ENCODE measurements at regions not wholly inside any gene's neighbourhood (a gene's known extent, or its start where the extent isn't known, plus 50 kb on each side); places are given as distances from the start of the nearest gene placed in this dataset.

DNA sequence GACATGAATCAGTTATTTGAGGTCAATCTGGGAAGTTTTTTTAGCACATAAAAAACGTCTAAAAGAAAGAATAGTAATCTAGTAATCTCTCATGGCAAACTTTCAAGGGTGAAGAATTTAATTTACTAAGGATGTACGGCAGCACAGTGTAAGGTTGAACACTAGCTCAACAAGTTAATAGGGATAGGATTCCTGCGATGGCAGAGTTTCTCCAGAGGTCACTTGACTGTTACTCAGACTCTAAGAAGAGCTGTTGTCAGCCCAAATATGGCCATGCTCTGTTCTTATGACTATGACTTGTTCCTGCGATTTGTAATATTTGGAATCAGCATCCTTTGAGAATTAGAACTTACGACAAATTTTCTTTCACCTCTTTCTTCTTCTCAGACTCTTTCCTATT lies 553.3 kb upstream of the TNP1 start:
- Histone ChIP-seq H3K4me1 (peaks cover 0 to 21% (median 0%) of the 10 kb centered on the region in 3 donors), H3K27me3 (no peaks in the 10 kb centered on the region), H3K36me3 (no peaks in the 10 kb centered on the region), H3K4me3 (no peak overlapping the region), H3K9me3 (no peaks in the 10 kb centered on the region), H3K27ac (peak overlapping the region; percentile 45 to 87 (median 84))
- DNase-seq, result no peak
- WGBS, 2 donors, result 56 to 66% methylated on average over 5 of the region's 5 CpGs
- intact Hi-C loops (cut with DNase I), result no loop called here
- TF ChIP-seq POLR2A (IDR thresholded peaks at IDR 0.05), result no peak
- TF ChIP-seq, protein P1, sequence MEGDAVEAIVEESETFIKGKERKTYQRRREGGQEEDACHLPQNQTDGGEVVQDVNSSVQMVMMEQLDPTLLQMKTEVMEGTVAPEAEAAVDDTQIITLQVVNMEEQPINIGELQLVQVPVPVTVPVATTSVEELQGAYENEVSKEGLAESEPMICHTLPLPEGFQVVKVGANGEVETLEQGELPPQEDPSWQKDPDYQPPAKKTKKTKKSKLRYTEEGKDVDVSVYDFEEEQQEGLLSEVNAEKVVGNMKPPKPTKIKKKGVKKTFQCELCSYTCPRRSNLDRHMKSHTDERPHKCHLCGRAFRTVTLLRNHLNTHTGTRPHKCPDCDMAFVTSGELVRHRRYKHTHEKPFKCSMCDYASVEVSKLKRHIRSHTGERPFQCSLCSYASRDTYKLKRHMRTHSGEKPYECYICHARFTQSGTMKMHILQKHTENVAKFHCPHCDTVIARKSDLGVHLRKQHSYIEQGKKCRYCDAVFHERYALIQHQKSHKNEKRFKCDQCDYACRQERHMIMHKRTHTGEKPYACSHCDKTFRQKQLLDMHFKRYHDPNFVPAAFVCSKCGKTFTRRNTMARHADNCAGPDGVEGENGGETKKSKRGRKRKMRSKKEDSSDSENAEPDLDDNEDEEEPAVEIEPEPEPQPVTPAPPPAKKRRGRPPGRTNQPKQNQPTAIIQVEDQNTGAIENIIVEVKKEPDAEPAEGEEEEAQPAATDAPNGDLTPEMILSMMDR (IDR thresholded peaks at IDR 0.05), result no peak

DNA sequence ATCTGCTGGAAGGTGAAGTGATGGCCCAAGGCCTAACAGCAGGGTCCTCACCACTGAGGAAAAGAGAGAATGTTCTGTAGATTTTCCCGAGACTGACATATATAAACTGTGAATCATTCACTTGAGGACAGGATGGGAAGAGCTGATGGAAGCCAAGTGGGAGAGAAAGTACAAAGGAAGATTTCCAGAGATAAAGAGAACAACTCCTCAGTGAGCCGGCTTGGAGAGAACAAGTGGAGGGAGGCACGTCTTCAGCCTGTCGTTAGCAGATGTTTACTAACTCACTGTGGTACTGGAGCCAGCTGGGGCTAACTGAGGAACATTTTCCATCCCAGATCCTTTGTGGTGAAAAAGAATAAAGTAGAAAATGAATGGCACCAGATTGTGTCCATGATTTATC lies 552.9 kb upstream of the TNP1 start:
- DNase-seq, result no peak
- H3K27ac ChIP-seq, result peak overlapping the region; percentile 45 to 87 (median 84)
- no peaks in the 10 kb centered on the region for H3K9me3 ChIP-seq
- 61 to 63% methylated on average over 4 of the region's 4 CpGs for WGBS, 2 donors
- H3K36me3 ChIP-seq, result no peaks in the 10 kb centered on the region
- intact Hi-C loops (cut with DNase I), result no loop called here
- peaks cover 0 to 21% (median 0%) of the 10 kb centered on the region in 3 donors for H3K4me1 ChIP-seq
- H3K27me3 ChIP-seq, result no peaks in the 10 kb centered on the region
- TF ChIP-seq, protein P1 (IDR thresholded peaks at IDR 0.05), result no peak
- H3K4me3 ChIP-seq, result no peak overlapping the region

DNA sequence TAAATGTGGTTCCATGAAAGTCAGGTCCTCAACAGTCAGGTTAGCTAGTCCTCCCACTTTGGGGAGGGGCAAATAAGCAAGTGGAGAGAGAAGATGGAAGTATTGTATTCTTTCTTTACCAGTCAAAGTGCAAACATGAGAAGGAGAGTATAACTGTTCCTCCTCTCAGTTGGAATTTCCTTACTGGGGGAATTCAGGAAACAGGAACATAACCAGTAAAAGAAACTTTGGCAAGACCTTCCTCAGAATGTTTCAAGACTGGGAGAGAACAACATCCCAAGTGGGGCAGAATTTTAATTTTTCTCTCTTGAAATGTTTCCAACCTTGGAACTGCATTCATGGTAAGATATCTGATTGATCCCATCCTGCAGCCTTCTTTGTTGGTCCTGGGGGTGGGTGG lies 552.4 kb upstream of the TNP1 start:
- H3K4me1 ChIP-seq, result peaks cover 0 to 21% (median 0%) of the 10 kb centered on the region in 3 donors
- H3K4me3 ChIP-seq, result no peak overlapping the region
- peak overlapping the region; percentile 45 to 87 (median 84) for H3K27ac ChIP-seq
- H3K9me3 ChIP-seq, result no peaks in the 10 kb centered on the region
- TF ChIP-seq POLR2A (IDR thresholded peaks at IDR 0.05), result no peak
- TF ChIP-seq, protein P1 (IDR thresholded peaks at IDR 0.05), result no peak
- H3K27me3 ChIP-seq, result no peaks in the 10 kb centered on the region
- intact Hi-C loops (cut with DNase I), result no loop called here
- DNase-seq, result no peak
- no peaks in the 10 kb centered on the region for H3K36me3 ChIP-seq

DNA sequence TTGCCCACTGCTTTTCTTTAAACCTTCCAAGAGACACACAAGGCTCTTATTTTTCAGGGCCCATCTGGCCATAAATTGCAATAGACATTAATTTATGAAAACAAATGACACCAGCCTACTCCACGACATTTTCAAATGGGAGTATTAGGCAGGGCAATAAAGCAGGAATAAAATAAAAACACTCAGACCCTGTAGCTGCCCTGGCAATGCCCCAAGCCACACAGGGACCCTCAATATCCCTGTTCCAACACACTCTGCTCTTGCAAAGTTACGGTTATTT lies 550.8 kb upstream of the TNP1 start:
- no peaks in the 10 kb centered on the region for H3K36me3 ChIP-seq
- 65 to 100% methylated on average over 2 of the region's 2 CpGs for WGBS, 2 donors
- H3K27ac ChIP-seq, result no peak overlapping the region
- intact Hi-C loops (cut with DNase I), result no loop called here
- TF ChIP-seq POLR2A (IDR thresholded peaks at IDR 0.05), result no peak
- TF ChIP-seq, protein P1 (IDR thresholded peaks at IDR 0.05), result no peak
- no peaks in the 10 kb centered on the region for H3K9me3 ChIP-seq
- H3K27me3 ChIP-seq, result no peaks in the 10 kb centered on the region
- DNase-seq, result no peak
- H3K4me1 ChIP-seq, result peaks cover 0 to 21% (median 0%) of the 10 kb centered on the region in 3 donors
- H3K4me3 ChIP-seq, result no peak overlapping the region

DNA sequence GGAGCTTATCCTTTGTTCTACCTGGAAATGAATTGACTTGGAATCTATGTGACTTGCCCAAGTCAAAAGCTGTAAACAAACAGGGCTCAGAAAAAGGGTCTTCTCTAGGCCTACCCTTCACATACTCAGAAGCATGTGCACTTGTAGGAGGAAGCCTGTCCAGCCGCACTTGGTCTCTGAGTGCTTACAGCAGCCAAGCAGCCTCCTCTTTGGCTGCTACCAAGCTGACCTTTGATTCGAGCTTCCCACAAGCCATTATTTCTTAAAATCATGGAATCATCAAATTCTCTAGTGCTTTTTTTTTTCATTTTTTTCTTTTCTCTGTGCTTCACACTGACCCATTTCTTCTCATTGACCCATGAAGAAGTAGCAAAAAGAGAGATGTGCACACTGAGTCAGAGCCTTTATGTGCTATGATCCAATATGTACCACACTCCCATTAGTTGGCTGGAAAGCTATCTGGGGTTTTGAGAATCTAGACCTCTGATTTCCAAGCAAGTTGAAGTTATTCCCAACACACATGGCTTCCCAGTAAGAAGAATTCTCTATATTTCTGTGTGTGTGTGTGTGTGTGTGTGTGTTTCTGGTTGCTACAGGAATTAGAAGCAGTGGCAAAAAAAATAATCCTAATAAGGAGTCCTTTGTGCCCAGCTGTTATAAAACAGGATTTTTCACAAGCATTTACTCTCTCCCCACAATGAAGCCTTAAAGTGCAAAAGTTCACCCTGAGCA lies 550.3 kb upstream of the TNP1 start:
- Histone ChIP-seq H3K4me3 (no peak overlapping the region), H3K9me3 (no peaks in the 10 kb centered on the region), H3K36me3 (no peaks in the 10 kb centered on the region), H3K27me3 (no peaks in the 10 kb centered on the region), H3K4me1 (peaks cover 0 to 21% (median 0%) of the 10 kb centered on the region in 3 donors), H3K27ac (peak overlapping the region in 1 of 4 donors; percentile 6)
- DNase-seq, result no peak
- intact Hi-C loops (cut with DNase I), result no loop called here
- no peak for TF ChIP-seq POLR2A (IDR thresholded peaks at IDR 0.05)
- TF ChIP-seq, protein P1 (IDR thresholded peaks at IDR 0.05), result no peak
- 59 to 63% methylated on average over 2 of the region's 2 CpGs for WGBS, 2 donors
